ENCODE measurements at regions not wholly inside any gene's neighbourhood (a gene's known extent, or its start where the extent isn't known, plus 50 kb on each side); places are given as distances from the start of the nearest gene placed in this dataset.
"Not testable (repeated sequence)": the region's sequence is repeated elsewhere in the genome, so short reads cannot be mapped to it uniquely, and the experiment has no call there.

DNA sequence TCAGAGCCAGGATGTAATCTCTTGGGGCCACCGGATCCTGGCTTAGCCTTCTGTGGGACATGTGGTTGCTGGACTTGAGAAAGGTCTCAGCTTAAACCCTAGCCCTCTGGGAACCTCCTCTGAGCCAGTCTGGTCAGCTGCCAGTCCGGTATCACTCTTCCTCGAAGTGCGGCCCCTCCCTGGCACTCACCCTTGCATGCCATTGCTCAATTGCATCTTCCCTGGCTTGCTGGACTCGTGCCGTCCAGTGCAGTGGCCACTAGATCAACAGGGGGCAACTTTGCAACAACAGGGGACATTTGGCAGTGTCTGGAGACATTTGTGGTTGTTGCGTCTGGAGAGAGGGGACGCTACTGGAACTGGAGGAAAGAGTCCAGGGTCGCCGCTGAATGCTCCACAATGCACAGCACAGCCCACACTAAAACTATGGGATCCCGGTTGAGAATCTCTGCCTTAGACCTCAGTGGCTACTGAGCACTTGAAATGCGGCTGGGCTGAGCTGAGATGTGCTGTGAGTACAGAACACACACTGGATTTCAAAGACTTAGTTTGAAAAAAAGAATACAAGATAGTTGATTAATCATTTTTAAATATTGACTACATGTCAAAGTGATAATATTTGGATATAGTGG is 152.1 kb downstream of the TFAP2C start:
- WGBS, 2 donors: 44 to 47% methylated on average over 12 of the region's 12 CpGs
- DNase-seq (no peak), ATAC-seq (peak in 1 of 8 donors; percentile 37)
- intact Hi-C loops (cut with DNase I): no loop called here
- no peak overlapping the region for H3K27ac ChIP-seq
- no peaks in the 10 kb centered on the region for H3K9me3 ChIP-seq
- peaks cover 0 to 66% (median 33%) of the 10 kb centered on the region in 7 donors for H3K27me3 ChIP-seq
- H3K36me3 ChIP-seq: no peaks in the 10 kb centered on the region
- no peak for TF ChIP-seq CTCF (IDR thresholded peaks at IDR 0.05)
- no peak overlapping the region for H3K4me3 ChIP-seq
- peaks cover 0 to 6% (median 0%) of the 10 kb centered on the region in 9 donors for H3K4me1 ChIP-seq

GRCh38 chr20:56781987-56782560 is 153.0 kb downstream of the TFAP2C start:
- WGBS, 2 donors: 65 to 66% methylated on average over 2 of the region's 2 CpGs
- H3K9me3 ChIP-seq; ATAC-seq; H3K4me1 ChIP-seq; H3K4me3 ChIP-seq; H3K27ac ChIP-seq; H3K36me3 ChIP-seq; DNase-seq; intact Hi-C loops (cut with DNase I): not testable (repeated sequence)
- H3K27me3 ChIP-seq: peaks cover 0 to 68% (median 33%) of the 10 kb centered on the region in 7 donors

DNA sequence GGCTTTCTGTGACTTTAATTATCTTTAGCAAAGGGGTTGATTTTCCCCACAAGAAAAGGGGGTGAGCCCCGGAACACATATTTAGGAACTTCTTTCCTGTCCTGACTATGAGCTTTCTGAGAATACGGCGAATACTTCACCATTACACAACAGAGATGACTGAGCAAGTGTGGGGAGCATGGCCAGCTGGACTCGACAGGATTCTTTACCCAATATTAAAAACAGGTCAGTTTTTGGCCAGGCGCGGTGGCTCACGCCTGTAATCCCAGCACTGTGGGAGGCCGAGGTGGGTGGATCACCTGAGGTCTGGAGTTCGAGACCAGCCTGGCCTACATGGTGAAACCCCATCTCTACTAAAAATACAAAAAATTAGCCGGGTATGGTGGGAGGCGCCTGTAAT is 153.7 kb downstream of the TFAP2C start:
- ATAC-seq; H3K4me3 ChIP-seq; H3K4me1 ChIP-seq; H3K36me3 ChIP-seq; H3K27ac ChIP-seq; H3K9me3 ChIP-seq; DNase-seq; intact Hi-C loops (cut with DNase I): not testable (repeated sequence)
- H3K27me3 ChIP-seq: peaks cover 0 to 61% (median 32%) of the 10 kb centered on the region in 7 donors
- 87 to 93% methylated on average over 11 of the region's 11 CpGs for WGBS, 2 donors

- Histone ChIP-seq H3K36me3 (no peaks in the 10 kb centered on the region), H3K4me1 (peaks cover 0 to 6% (median 0%) of the 10 kb centered on the region in 9 donors), H3K9me3 (no peaks in the 10 kb centered on the region), H3K27me3 (peaks cover 0 to 52% (median 29%) of the 10 kb centered on the region in 7 donors), H3K27ac (no peak overlapping the region), H3K4me3 (no peak overlapping the region)
- intact Hi-C loops (cut with DNase I): no loop called here
- DNase-seq (no peak), ATAC-seq (no peak)
- no peak for TF ChIP-seq CTCF (IDR thresholded peaks at IDR 0.05)
- WGBS, 2 donors: 80 to 84% methylated on average over 4 of the region's 4 CpGs
These were observed 154.7 kb downstream of the TFAP2C start for GRCh38 chr20:56783826-56784225.

DNA sequence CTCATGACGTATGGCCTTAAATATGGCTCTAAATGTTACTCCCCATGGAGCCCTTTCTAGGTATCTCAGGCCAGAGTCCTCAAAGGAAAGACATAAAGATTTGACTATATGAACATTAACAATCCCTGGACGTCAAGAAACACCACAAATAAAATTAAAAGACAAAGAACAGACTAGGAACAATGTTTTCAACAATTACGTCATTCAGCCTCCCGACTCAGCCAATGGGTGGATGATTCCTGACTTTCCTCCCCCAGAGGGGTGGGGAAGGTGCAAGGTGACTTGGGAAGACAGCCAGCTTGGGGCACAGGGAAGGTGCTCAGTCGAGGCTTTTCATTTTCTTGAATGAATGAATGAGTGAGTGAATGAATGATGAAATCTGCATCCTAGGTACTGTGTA is 157.4 kb downstream of the TFAP2C start:
- H3K27me3 ChIP-seq: peaks cover 0 to 34% (median 13%) of the 10 kb centered on the region in 7 donors
- no peak overlapping the region for H3K4me3 ChIP-seq
- intact Hi-C loops (cut with DNase I): no loop called here
- no peaks in the 10 kb centered on the region for H3K9me3 ChIP-seq
- ATAC-seq (no peak), DNase-seq (no peak)
- H3K36me3 ChIP-seq: no peaks in the 10 kb centered on the region
- H3K27ac ChIP-seq: no peak overlapping the region
- WGBS, 2 donors: 61 to 63% methylated on average over 5 of the region's 5 CpGs
- no peak for TF ChIP-seq CTCF (IDR thresholded peaks at IDR 0.05)
- no peaks in the 10 kb centered on the region for H3K4me1 ChIP-seq
